Endothelial cell of umbilical vein (primary cell): ENCODE measurements at regions not wholly inside any gene's neighbourhood (a gene's known extent, or its start where the extent isn't known, plus 50 kb on each side); places are given as distances from the start of the nearest gene placed in this dataset.

Experiments
- BruUV-seq: library from RNA; stranded (reverse); fragments of 400-500 nt; replicated peaks from 2 replicates; lab custom pipeline; 2021; lab: Mats Ljungman, UMichigan
- CTCF ChIA-PET: fragments of 300-600, 350-600 bp; sonication (Branson Sonifier 250); formaldehyde crosslinking; loops from one replicate; lab custom pipeline; 2021; ENCODE audit warnings: antibody characterized with exemption, inconsistent platforms; lab: Charles Lee
- POLR2A ChIA-PET: fragments of 300-600, 350-600 bp; sonication (Branson Sonifier 250); formaldehyde crosslinking; loops from one replicate; lab custom pipeline; 2021; ENCODE audit warnings: antibody characterized with exemption, inconsistent platforms; lab: Charles Lee
- DNase-seq: peaks from one replicate; pipeline ENCODE4 v3.0.0-alpha.2; 2011; ENCODE audit warnings: low read depth, low spot score
- FAIRE-seq: peaks from 2 replicates; lab custom pipeline; 2011; peaks lifted over from hg19 to GRCh38; lab: Jason Lieb, UNC
- H2AFZ ChIP-seq: 2 replicates; pipeline ENCODE4 v1.6.0; 2012; ENCODE audit warnings: low read depth, low read length, control low read depth, inconsistent platforms
- H3K27ac ChIP-seq: 2 replicates; pipeline ENCODE4 v1.5.1; 2011; ENCODE audit warnings: low read depth, mild to moderate bottlenecking, control low read depth, low read length, moderate library complexity; ENCODE audit not compliant: insufficient read depth
- H3K27me3 ChIP-seq, 2 experiments: 2 replicates each; pipeline versions ENCODE4 v1.6.0 to v1.6.1; 2011; ENCODE audit warnings: low read length in 2 of 2, mixed read lengths in 1 of 2; ENCODE audit not compliant: control insufficient read depth in 2 of 2, insufficient read depth in 2 of 2
- H3K36me3 ChIP-seq, 2 experiments: 2 replicates in 1 of 2; 3 replicates in 1 of 2; pipeline ENCODE4 v1.5.1; 2011; ENCODE audit warnings: low read length in 2 of 2, mild to moderate bottlenecking in 1 of 2, moderate library complexity in 1 of 2; ENCODE audit not compliant: control insufficient read depth in 2 of 2, insufficient read depth in 2 of 2; ENCODE audit errors: extremely low read depth in 1 of 2
- H3K4me1 ChIP-seq: 3 replicates; pipeline ENCODE4 v1.5.1; 2011; ENCODE audit warnings: mild to moderate bottlenecking, low read length; ENCODE audit not compliant: control insufficient read depth, insufficient read depth; ENCODE audit errors: extremely low read depth
- H3K4me2 ChIP-seq: 2 replicates; pipeline ENCODE4 v1.6.1; 2011; ENCODE audit warnings: low read length, control low read depth, mixed read lengths; ENCODE audit not compliant: insufficient read depth
- H3K4me3 ChIP-seq, 3 experiments: fragments of 200-600 bp in 1 of 3; sonication (generic), shearing (Covaris generic) in 1 of 3; replicated peaks in 1 of 3; 2 replicates each; pipeline ENCODE4 v1.5.1; 2011 to 2016; ENCODE audit warnings: control low read depth in 3 of 3, low read length in 3 of 3, mild to moderate bottlenecking in 2 of 3, inconsistent platforms in 1 of 3, low read depth in 1 of 3, moderate library complexity in 1 of 3; ENCODE audit not compliant: insufficient read depth in 1 of 3
- H3K79me2 ChIP-seq: 2 replicates; pipeline ENCODE4 v1.6.0; 2012; ENCODE audit warnings: low read length, inconsistent platforms; ENCODE audit not compliant: control insufficient read depth, insufficient read depth
- H3K9ac ChIP-seq: replicated peaks from 2 replicates; pipeline ENCODE3; 2011; ENCODE audit warnings: low read length, control low read depth; ENCODE audit not compliant: insufficient read depth; ENCODE audit errors: extremely low read depth
- H3K9me1 ChIP-seq: replicated peaks from 3 replicates; pipeline ENCODE4 v1.6.0; 2011; ENCODE audit warnings: mild to moderate bottlenecking, low read length; ENCODE audit not compliant: control insufficient read depth, insufficient read depth; ENCODE audit errors: extremely low read depth
- H3K9me3 ChIP-seq: replicated peaks from 2 replicates; pipeline ENCODE4 v1.5.1; 2012; ENCODE audit warnings: low read length, inconsistent platforms; ENCODE audit not compliant: control insufficient read depth, insufficient read depth
- H4K20me1 ChIP-seq: replicated peaks from 2 replicates; pipeline ENCODE3; 2011; ENCODE audit warnings: mild to moderate bottlenecking, low read length; ENCODE audit not compliant: control insufficient read depth, insufficient read depth; ENCODE audit errors: extremely low read depth
- CTCF ChIP-seq, 2 donors: IDR thresholded peaks; 1 replicate in 1 of 2; 2 replicates in 1 of 2; pipeline ENCODE4 v1.5.1; 2011; ENCODE audit warnings: low read length in 2 of 2, mild to moderate bottlenecking in 2 of 2, moderate library complexity in 2 of 2, control low read depth in 1 of 2, inconsistent platforms in 1 of 2, low read depth in 1 of 2; ENCODE audit not compliant: insufficient read depth in 1 of 2; ENCODE audit errors: extremely low read depth in 1 of 2
- EZH2 ChIP-seq: IDR thresholded peaks from 2 replicates; pipeline ENCODE4 v1.6.1; 2012; ENCODE audit warnings: borderline replicate concordance, low read depth, mild to moderate bottlenecking, moderate library complexity, low read length, inconsistent platforms; ENCODE audit not compliant: severe bottlenecking
- FOS ChIP-seq: IDR thresholded peaks from 2 replicates; pipeline ENCODE4 v1.6.1; 2011; ENCODE audit warnings: mild to moderate bottlenecking, low read length, moderate library complexity, borderline replicate concordance; ENCODE audit not compliant: insufficient read depth
- GATA2 ChIP-seq: IDR thresholded peaks from 2 replicates; pipeline ENCODE4 v1.7.0; 2011; ENCODE audit warnings: low read depth, mild to moderate bottlenecking, moderate library complexity, mixed read lengths, low read length; ENCODE audit not compliant: insufficient read length, insufficient read depth
- JUN ChIP-seq: IDR thresholded peaks from 2 replicates; pipeline ENCODE4 v1.6.1; 2011; ENCODE audit warnings: borderline replicate concordance, low read depth; ENCODE audit not compliant: insufficient read length, insufficient read depth
- MAX ChIP-seq: IDR thresholded peaks from 2 replicates; pipeline ENCODE4 v1.6.1; 2011; ENCODE audit not compliant: insufficient read depth, insufficient read length
- MYC ChIP-seq: IDR thresholded peaks from one replicate; pipeline ENCODE4 v1.6.1; 2011; ENCODE audit warnings: mild to moderate bottlenecking, low read depth, low read length
- POLR2A ChIP-seq: IDR thresholded peaks from 2 replicates; pipeline ENCODE4 v1.6.1; 2012; ENCODE audit warnings: low read depth, mild to moderate bottlenecking, control low read depth, low read length
- POLR2AphosphoS5 ChIP-seq: IDR thresholded peaks from 2 replicates; pipeline ENCODE4 v1.6.1; 2012; ENCODE audit warnings: low read depth, mild to moderate bottlenecking, control low read depth, low read length, moderate library complexity; ENCODE audit not compliant: insufficient read depth
- dilution Hi-C: fragments of 300-500 bp; cut with MboI; formaldehyde crosslinking; loops from one replicate; pipeline ENCODE4 v1.15.0; 2019; ENCODE audit warnings: low sequenced_read_pairs; ENCODE audit not compliant: extremely low pct_ligation_motif_present
- intact Hi-C: fragments of 100-400 bp; cut with micrococcal nuclease; formaldehyde crosslinking; loops from one replicate; pipeline ENCODE4 v1.10.0; 2022

- Histone ChIP-seq H3K4me3 (no peak overlapping the region), H3K9me1 (no peaks in the 10 kb centered on the region), H3K9me3 (no peaks in the 10 kb centered on the region), H3K9ac (no peak overlapping the region), H3K27me3 (no peaks in the 10 kb centered on the region), H3K79me2 (no peaks in the 10 kb centered on the region), H3K4me2 (no peak overlapping the region), H2AFZ (no peak overlapping the region), H4K20me1 (no peaks in the 10 kb centered on the region), H3K4me1 (peaks cover 3% of the 10 kb centered on the region), H3K36me3 (no peaks in the 10 kb centered on the region), H3K27ac (no peak overlapping the region)
- no peak for DNase-seq
- intact Hi-C loops = loop anchor here (10.0 kb wide), 1 partner anchor 1592 kb away; no protein-coding TSS in a partner anchor
- no TSS peak for BruUV-seq
- dilution Hi-C loops = no loop called here
- ChIA-PET POLR2A (no interaction called here), CTCF (interaction anchor here (0.7 to 1.4 kb wide), 3 partner anchors 22 to 228 kb away, joined by 3 to 5 read pairs (median 3); no protein-coding TSS in a partner anchor)
- no peak for FAIRE-seq
- no peak for TF ChIP-seq FOS
- no peak for TF ChIP-seq EZH2
- no peak for TF ChIP-seq POLR2AphosphoS5
- TF ChIP-seq MAX = no peak
- no peak for TF ChIP-seq POLR2A
- TF ChIP-seq CTCF (IDR thresholded peaks at IDR 0.05; ENCODE audit: extremely low read depth in 1 of 2, insufficient read depth in 1 of 2, low read depth in 1 of 2, low read length in 2 of 2) = no peak
- no peak for TF ChIP-seq GATA2
- no peak for TF ChIP-seq MYC
- no peak for TF ChIP-seq JUN
Measured at GRCh38 chr20:53806683-53807401, 213.2 kb upstream of the ZNF217 start.
